GM23248 (cell line): ENCODE measurements at regions not wholly inside any gene's neighbourhood (a gene's known extent, or its start where the extent isn't known, plus 50 kb on each side); places are given as distances from the start of the nearest gene placed in this dataset.

Source experiments
- EZH2 ChIP-seq: fragments of 200-600 bp; sonication (generic); IDR thresholded peaks from 2 replicates; pipeline ENCODE4 v1.6.1; 2018; ENCODE audit warnings: antibody characterized with exemption, mild to moderate bottlenecking; ENCODE audit not compliant: insufficient read depth, poor library complexity, severe bottlenecking
- EZH2phosphoT487 ChIP-seq: fragments of 200-600 bp; sonication (generic); IDR thresholded peaks from 2 replicates; pipeline ENCODE4 v1.6.1; 2018; ENCODE audit warnings: antibody characterized with exemption, moderate library complexity, mild to moderate bottlenecking, low read depth; ENCODE audit not compliant: insufficient read depth

- TF ChIP-seq EZH2phosphoT487 (no peak), EZH2 (no peak)
Measured at GRCh38 chr5:115461093-115461492, 83.5 kb downstream of the FEM1C start.
